Mucosa of rectum (tissue), 2 donors: ENCODE measurements at regions not wholly inside any gene's neighbourhood (a gene's known extent, or its start where the extent isn't known, plus 50 kb on each side); places are given as distances from the start of the nearest gene placed in this dataset.

ENCODE experiments used
- H3K27ac ChIP-seq, 2 donors: one replicate each; pipeline ENCODE4 v1.7.0; 2013; ENCODE audit warnings: inconsistent platforms in 2 of 2, low read depth in 2 of 2, low read length in 2 of 2
- H3K27me3 ChIP-seq, 2 donors: one replicate each; pipeline ENCODE4 v1.7.0; 2013; ENCODE audit warnings: low read length in 2 of 2; ENCODE audit not compliant: control insufficient read depth in 2 of 2, insufficient read depth in 2 of 2
- H3K36me3 ChIP-seq, 2 donors: one replicate each; pipeline ENCODE4 v1.7.0; 2013; ENCODE audit warnings: low read length in 2 of 2; ENCODE audit not compliant: control insufficient read depth in 2 of 2, insufficient read depth in 2 of 2
- H3K4me1 ChIP-seq, 2 donors: one replicate each; pipeline ENCODE4 v1.7.0; 2013; ENCODE audit warnings: low read length in 2 of 2, mild to moderate bottlenecking in 1 of 2; ENCODE audit not compliant: control insufficient read depth in 2 of 2, insufficient read depth in 2 of 2
- H3K4me3 ChIP-seq, 2 donors: one replicate each; pipeline ENCODE4 v1.7.0; 2013; ENCODE audit warnings: low read length in 2 of 2
- H3K9ac ChIP-seq, 2 donors: one replicate each; pipeline ENCODE4 v1.7.0; 2013; ENCODE audit warnings: low read length in 2 of 2, low read depth in 1 of 2, mild to moderate bottlenecking in 1 of 2
- H3K9me3 ChIP-seq, 2 donors: one replicate each; pipeline ENCODE4 v1.7.0; 2013; ENCODE audit warnings: low read length in 2 of 2; ENCODE audit not compliant: control insufficient read depth in 2 of 2
- donor health status: healthy.
- donor health status: Normal muscosa, but diverticular disease.

DNA sequence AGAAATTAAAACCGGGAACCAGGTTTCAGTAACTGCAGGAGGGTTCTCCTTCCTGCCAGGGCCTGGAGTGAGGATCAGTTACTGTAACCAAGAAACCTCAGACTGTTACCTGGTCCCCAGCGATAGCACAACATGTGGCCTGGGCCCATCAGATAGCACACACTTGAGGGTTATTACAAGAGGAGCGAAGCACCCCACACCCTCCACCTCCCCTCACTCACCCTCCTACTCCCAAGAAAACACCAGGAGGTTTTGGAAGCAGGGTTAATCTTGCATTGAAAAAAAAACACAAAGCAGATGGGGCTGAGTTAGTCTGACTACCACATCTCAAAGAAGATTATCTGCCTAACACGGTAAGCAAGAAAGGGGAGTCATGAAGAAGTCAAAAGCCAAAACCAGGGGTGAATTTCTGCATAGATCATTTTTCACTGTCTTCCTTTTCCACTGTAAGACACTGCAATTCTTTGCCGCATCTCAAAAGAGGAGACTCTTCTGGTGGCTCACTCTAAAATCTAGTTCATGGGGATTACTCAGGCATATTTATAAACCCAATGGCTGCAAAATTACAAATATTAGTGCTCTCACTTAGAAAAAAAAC is 75.9 kb upstream of the DOCK9 start:
- no peak overlapping the region for H3K4me3 ChIP-seq
- no peaks in the 10 kb centered on the region for H3K36me3 ChIP-seq
- H3K27ac ChIP-seq = no peak overlapping the region
- no peaks in the 10 kb centered on the region for H3K27me3 ChIP-seq
- H3K4me1 ChIP-seq = no peaks in the 10 kb centered on the region
- no peaks in the 10 kb centered on the region for H3K9me3 ChIP-seq
- H3K9ac ChIP-seq = no peak overlapping the region

DNA sequence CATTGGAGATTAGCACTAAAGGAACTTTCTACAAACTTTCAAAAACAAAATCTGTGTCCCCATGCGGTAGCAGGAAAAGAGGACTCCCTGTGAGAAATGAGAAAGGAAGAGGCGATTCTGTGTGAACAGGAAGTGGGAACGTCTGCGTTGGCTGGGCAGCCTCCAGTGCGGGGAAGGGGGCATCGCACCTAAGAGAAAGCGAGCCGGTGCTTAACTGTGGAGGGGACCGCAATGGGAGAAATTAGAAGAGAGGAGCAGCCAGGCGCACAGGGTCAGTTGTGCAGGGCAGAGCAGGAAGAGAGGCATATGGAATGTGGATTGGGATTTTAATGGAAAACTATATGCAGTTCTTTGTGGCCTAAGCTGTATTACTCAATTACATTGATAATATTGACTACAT is 77.4 kb upstream of the DOCK9 start:
- no peaks in the 10 kb centered on the region for H3K4me1 ChIP-seq
- H3K27ac ChIP-seq = no peak overlapping the region
- no peaks in the 10 kb centered on the region for H3K27me3 ChIP-seq
- no peaks in the 10 kb centered on the region for H3K36me3 ChIP-seq
- H3K9ac ChIP-seq = no peak overlapping the region
- H3K9me3 ChIP-seq = no peaks in the 10 kb centered on the region
- no peak overlapping the region for H3K4me3 ChIP-seq

DNA sequence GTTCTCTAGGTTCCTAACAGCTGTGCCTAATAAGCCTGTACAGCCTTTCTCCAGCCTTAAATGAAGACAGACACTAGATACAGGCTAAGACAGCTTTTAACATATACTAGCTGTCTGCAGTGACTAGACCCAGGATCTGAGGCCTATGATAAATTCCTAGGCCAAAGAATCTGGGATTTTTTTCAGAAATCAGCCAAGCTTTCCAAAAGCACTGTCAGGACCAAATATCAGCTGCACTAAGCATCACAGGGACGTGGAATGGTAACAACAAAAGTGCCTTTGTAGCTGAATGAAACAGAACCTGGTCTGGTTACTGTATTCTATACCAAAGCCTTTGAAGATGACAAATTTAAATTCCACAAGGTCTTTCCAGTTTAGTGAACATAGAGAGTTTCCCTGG is 77.9 kb upstream of the DOCK9 start:
- H3K4me3 ChIP-seq = no peak overlapping the region
- H3K27ac ChIP-seq = no peak overlapping the region
- no peaks in the 10 kb centered on the region for H3K36me3 ChIP-seq
- H3K27me3 ChIP-seq = no peaks in the 10 kb centered on the region
- no peaks in the 10 kb centered on the region for H3K4me1 ChIP-seq
- no peak overlapping the region for H3K9ac ChIP-seq
- H3K9me3 ChIP-seq = no peaks in the 10 kb centered on the region

DNA sequence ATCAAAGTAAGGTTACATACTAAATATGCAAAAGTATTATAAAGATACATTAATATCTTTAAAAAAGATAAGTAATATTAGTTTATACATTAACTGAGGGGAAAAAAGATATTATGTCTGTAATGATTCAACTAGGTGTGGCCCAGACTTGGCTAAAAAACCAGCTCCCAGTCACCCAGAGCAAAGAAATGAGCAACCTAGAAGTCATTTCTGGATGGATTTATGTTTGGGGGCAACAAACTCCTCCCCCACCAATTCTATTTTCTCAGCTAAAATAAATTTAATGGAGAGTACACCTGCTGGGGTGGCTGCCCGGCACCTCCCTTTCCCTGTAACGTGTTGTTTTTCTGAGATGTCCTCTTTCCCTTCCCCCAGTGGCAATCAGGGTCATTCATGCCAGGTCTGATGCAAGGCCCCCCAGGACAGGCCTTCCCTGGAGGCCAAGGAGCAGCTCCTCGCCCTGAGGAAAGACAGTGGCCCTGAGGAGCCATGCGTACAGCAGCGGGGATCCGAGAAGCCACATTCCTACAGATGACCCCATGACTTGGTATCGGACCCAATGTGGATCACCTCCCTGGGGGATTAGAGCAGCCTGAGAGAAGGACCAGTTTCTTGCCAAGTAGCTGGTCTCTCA is 78.6 kb upstream of the DOCK9 start:
- Histone ChIP-seq H3K27me3 (no peaks in the 10 kb centered on the region), H3K27ac (no peak overlapping the region), H3K9ac (no peak overlapping the region), H3K36me3 (no peaks in the 10 kb centered on the region), H3K4me3 (no peak overlapping the region), H3K4me1 (no peaks in the 10 kb centered on the region), H3K9me3 (no peaks in the 10 kb centered on the region)

DNA sequence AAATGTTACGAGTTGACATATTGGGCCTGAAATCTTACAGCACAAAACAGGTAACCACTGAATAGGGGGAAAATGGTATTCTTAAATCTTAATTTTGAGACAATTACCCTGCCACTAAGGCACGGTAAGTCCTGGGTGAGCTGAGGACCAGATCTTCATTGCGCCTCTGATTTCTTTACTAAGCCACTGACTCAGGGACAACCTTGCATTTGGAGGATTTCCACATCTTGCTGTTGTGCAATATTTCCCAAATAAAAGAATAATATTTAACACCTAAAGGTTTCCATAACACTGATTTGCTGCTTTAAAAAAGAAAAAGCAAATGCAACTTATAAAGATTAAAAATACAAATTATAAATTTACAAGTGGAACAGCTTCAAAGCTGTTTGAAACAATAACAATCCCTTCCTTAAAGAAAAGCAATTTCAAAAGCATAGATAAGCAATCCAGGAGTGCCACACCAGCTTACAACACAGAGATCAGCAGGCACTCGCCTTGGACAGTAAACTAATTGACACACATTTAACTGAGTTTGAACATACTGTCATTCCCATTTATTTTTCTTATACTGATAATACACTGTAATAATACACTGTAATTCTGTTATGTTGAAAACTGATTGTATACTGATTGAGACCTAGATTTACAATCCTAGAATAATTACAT is 79.6 kb upstream of the DOCK9 start:
- no peaks in the 10 kb centered on the region for H3K4me1 ChIP-seq
- no peak overlapping the region for H3K9ac ChIP-seq
- H3K36me3 ChIP-seq = no peaks in the 10 kb centered on the region
- no peaks in the 10 kb centered on the region for H3K27me3 ChIP-seq
- H3K9me3 ChIP-seq = no peaks in the 10 kb centered on the region
- H3K27ac ChIP-seq = no peak overlapping the region
- no peak overlapping the region for H3K4me3 ChIP-seq

DNA sequence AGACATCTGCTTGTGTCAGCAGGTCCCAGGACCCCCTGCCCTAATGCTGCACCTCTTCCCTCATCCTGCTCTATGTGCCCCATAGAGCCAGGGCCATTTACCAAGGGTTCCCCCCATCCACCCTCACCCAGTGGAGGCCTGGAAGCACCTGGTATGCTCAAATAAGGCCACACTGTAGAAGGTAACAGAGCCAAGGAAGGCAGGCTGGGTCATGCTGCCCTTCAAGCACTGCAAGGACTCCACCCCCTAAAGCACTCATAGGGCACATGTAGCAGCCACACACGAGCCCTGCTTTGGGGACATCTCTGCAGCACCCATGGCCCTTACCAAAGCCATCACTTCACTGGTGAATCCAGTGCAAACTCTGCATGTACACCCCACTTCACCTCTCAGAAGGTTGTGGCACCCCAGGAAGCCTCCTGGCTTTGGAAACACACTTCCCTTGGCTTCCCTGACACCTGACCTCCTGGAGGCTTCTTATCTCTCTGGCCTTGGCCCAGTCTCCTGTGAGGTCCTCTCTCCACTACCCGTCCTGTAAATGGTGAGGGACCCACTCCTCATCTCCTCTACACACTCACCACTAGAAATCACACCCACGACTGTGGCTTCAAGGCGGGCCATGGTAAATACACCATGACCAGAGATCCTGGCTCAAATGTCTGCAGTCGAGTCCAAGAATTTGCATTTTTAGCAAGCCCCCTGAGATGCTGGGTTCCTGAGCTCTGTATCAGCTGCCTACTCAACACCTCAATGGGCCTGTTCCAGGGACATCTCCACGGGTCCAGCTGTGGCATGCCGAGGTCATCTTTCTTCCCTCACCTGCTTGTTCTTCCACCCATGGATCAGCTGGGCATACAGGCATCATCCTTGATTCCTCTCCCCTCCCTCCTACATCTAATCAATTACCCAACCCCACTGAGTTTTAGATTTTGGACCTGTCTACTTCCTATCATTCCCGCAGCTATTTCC is 80.9 kb upstream of the DOCK9 start:
- H3K36me3 ChIP-seq = no peaks in the 10 kb centered on the region
- H3K27me3 ChIP-seq = no peaks in the 10 kb centered on the region
- no peak overlapping the region for H3K4me3 ChIP-seq
- H3K4me1 ChIP-seq = no peaks in the 10 kb centered on the region
- no peak overlapping the region for H3K9ac ChIP-seq
- H3K27ac ChIP-seq = no peak overlapping the region
- H3K9me3 ChIP-seq = no peaks in the 10 kb centered on the region

DNA sequence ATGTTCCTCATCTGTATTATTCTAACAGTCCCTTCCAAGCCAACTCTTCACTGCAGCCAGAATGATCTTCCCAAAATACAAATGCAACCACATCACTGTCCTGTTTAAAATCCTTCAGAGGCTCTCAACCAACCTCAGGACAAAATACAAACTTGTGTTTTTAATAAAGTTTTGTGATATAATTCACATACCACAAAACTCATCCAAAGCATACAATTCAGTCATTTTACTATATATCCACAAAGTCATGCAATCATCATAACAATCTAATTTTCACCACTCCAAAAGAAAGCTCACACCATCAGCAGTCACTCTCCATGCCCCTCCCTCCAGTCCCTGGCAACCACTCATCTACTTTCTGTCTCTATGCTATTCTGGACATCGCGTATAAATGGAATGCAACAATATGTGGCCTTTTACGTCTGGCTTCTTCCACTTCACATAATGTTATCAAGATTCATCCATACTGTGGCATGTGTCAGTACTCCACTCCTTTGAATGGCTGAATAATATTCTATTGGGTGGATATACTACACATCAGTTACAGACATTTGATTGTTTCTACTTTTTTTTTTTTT is 81.7 kb upstream of the DOCK9 start:
- no peaks in the 10 kb centered on the region for H3K36me3 ChIP-seq
- no peaks in the 10 kb centered on the region for H3K27me3 ChIP-seq
- H3K4me3 ChIP-seq = no peak overlapping the region
- no peaks in the 10 kb centered on the region for H3K9me3 ChIP-seq
- H3K27ac ChIP-seq = no peak overlapping the region
- H3K4me1 ChIP-seq = no peaks in the 10 kb centered on the region
- H3K9ac ChIP-seq = no peak overlapping the region

DNA sequence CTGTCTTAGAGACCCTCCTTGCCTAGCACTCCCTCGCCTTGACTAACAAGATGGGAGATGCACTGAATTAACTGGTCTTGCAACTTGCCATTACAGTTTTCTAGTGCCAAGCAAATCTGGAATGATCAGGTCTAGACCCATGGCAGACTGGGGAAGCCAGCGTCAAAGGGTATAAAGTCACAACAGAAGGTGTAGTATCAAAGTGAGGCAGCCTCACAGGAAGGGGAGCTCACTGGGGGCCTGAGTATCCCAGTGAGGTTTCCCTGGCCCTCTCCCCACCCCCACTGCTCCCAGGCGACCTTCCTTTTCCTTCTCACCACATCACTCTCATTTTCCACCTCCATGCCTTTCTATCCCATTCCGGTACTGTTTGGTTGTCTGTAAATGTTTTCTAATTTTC is 83.5 kb upstream of the DOCK9 start:
- H3K27ac ChIP-seq = no peak overlapping the region
- H3K4me1 ChIP-seq = no peaks in the 10 kb centered on the region

DNA sequence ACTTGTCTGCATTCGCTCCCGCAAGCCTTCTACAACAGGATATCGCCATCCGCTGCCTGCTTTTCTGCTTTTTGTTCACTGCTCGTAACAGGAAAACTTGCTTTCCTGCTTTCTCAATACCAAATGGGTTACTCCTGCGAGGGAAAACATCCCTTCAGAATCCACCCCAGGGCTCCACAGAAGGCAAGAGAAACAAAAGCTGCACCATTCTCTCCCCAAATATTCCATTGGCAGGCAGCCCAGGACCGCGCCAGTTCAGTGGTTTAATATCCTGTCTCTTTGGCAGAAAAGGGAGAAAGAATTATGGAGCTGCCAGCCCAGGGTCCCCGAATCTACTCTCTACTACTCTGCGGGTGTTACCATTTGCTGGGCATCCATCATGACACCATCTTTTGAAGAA is 84.7 kb upstream of the DOCK9 start:
- H3K4me1 ChIP-seq = no peaks in the 10 kb centered on the region
- no peak overlapping the region for H3K9ac ChIP-seq
- peak overlapping the region in 1 of 2 donors; percentile 29 for H3K27ac ChIP-seq
- no peaks in the 10 kb centered on the region for H3K36me3 ChIP-seq
- H3K9me3 ChIP-seq = no peaks in the 10 kb centered on the region
- H3K4me3 ChIP-seq = no peak overlapping the region
- no peaks in the 10 kb centered on the region for H3K27me3 ChIP-seq

More for the DNA sequence above, 83.5 kb upstream of the DOCK9 start:
- Histone ChIP-seq H3K9ac (no peak overlapping the region), H3K36me3 (no peaks in the 10 kb centered on the region), H3K9me3 (no peaks in the 10 kb centered on the region), H3K27me3 (no peaks in the 10 kb centered on the region), H3K4me3 (no peak overlapping the region)
